ENCODE measurements at regions not wholly inside any gene's neighbourhood (a gene's known extent, or its start where the extent isn't known, plus 50 kb on each side); places are given as distances from the start of the nearest gene placed in this dataset. TPM values are rescaled to one million over a fixed set of nuclear protein-coding genes. Genes with fewer than 3 reads are reported as not detected.

Small RNA genes in the stretch of these regions (small RNA-seq; reads per million reads assigned to genes)
- not detected for gene AC114737.2
